GM06990 (cell line): ENCODE measurements at regions not wholly inside any gene's neighbourhood (a gene's known extent, or its start where the extent isn't known, plus 50 kb on each side); places are given as distances from the start of the nearest gene placed in this dataset.

ENCODE experiments used
- DNase-seq: peaks from one replicate; pipeline ENCODE4 v3.0.0-alpha.2; 2011; ENCODE audit not compliant: insufficient read length; ENCODE audit errors: extremely low read depth
- H3K27me3 ChIP-seq: replicated peaks from 2 replicates; pipeline ENCODE4 v1.6.0; 2011; ENCODE audit warnings: low read length; ENCODE audit not compliant: control insufficient read depth, insufficient read depth
- H3K36me3 ChIP-seq: 2 replicates; pipeline ENCODE4 v1.5.1; 2011; ENCODE audit warnings: low read length; ENCODE audit not compliant: control insufficient read depth, insufficient read depth
- H3K4me3 ChIP-seq: replicated peaks from 2 replicates; pipeline ENCODE4 v1.5.1; 2011; ENCODE audit warnings: low read depth, mild to moderate bottlenecking, control low read depth, low read length
- TF ChIP-seq, protein P1 (sequence below): IDR thresholded peaks from 2 replicates; pipeline ENCODE4 v1.5.1; 2011; ENCODE audit warnings: low read length, control low read depth, mild to moderate bottlenecking, inconsistent platforms; ENCODE audit not compliant: insufficient read depth, poor library complexity, severe bottlenecking

DNA sequence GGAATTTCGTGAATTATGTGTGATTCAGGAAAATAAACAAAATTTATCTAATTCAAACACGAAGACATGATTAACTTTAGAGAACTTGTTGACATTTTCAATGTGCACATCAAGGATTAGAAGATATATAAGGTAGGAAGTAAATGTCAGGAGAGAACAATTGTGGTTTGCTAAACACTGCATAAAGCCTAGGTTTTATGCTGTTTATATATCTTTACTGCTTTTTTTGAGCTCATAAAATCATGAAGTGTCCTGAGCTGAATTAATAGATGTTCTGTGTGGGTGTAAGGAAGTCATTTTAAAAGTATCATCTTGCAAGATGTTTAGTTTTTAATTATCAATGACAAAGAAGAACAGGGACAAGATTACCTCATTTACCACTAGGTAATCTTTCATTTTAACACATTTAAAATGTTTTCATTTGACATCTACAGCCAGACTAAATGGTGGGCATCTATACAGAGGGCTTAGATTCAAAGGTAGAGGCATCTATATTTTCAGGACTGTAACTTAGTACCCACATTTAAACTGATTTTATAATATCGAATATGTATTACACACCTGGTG, 382.8 kb downstream of the ADAMTS20 start:
- no peak for DNase-seq
- Histone ChIP-seq H3K4me3 (no peak overlapping the region), H3K27me3 (no peaks in the 10 kb centered on the region), H3K36me3 (no peaks in the 10 kb centered on the region)
- TF ChIP-seq, protein P1, sequence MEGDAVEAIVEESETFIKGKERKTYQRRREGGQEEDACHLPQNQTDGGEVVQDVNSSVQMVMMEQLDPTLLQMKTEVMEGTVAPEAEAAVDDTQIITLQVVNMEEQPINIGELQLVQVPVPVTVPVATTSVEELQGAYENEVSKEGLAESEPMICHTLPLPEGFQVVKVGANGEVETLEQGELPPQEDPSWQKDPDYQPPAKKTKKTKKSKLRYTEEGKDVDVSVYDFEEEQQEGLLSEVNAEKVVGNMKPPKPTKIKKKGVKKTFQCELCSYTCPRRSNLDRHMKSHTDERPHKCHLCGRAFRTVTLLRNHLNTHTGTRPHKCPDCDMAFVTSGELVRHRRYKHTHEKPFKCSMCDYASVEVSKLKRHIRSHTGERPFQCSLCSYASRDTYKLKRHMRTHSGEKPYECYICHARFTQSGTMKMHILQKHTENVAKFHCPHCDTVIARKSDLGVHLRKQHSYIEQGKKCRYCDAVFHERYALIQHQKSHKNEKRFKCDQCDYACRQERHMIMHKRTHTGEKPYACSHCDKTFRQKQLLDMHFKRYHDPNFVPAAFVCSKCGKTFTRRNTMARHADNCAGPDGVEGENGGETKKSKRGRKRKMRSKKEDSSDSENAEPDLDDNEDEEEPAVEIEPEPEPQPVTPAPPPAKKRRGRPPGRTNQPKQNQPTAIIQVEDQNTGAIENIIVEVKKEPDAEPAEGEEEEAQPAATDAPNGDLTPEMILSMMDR: no peak

GRCh38 chr12:43167691-43168090, 384.3 kb downstream of the ADAMTS20 start:
- no peaks in the 10 kb centered on the region for H3K27me3 ChIP-seq
- H3K36me3 ChIP-seq: no peaks in the 10 kb centered on the region
- DNase-seq: no peak
- TF ChIP-seq, protein P1: no peak
- no peak overlapping the region for H3K4me3 ChIP-seq

DNA sequence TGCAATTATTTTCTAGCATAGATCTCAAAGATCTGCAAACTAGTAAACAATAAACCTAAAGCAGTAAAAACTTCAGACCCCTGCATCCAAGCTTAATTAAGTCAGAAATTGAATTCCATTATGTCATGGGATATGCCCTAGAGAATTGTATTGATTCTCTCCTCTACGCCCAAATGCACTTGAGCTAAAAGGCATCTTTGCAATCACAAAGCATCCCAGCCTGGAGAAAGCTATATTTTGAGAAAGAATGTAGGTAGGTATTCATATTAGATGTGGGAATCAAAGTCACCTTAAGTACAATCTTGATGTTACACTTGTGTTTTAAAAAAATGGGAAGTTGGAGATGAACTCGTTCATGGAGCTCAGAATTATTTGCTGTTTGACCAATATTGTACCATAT, 386.7 kb downstream of the ADAMTS20 start:
- no peaks in the 10 kb centered on the region for H3K27me3 ChIP-seq
- TF ChIP-seq, protein P1: no peak
- H3K36me3 ChIP-seq: no peaks in the 10 kb centered on the region
- H3K4me3 ChIP-seq: no peak overlapping the region
- DNase-seq: no peak

DNA sequence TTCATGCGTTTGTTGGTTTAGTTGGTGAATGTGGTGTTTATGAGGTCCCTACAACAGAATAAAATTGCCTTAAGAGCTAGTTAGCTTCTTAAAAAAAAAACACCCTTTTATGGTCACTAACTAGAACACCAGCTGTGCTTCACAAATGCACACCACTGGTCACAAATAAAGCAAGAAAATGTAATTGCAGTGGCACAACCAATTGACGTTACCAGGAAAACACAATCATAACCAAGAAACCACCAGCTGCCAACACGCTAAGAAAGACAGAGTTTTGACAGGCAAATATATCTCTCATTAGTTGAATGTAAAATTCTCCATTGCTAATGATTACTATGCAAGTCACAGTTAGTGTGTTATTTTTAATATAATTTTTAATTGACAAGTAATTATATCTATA, 389.9 kb downstream of the ADAMTS20 start:
- no peak for DNase-seq
- Histone ChIP-seq H3K36me3 (no peaks in the 10 kb centered on the region), H3K27me3 (no peaks in the 10 kb centered on the region), H3K4me3 (no peak overlapping the region)
- TF ChIP-seq, protein P1: no peak

DNA sequence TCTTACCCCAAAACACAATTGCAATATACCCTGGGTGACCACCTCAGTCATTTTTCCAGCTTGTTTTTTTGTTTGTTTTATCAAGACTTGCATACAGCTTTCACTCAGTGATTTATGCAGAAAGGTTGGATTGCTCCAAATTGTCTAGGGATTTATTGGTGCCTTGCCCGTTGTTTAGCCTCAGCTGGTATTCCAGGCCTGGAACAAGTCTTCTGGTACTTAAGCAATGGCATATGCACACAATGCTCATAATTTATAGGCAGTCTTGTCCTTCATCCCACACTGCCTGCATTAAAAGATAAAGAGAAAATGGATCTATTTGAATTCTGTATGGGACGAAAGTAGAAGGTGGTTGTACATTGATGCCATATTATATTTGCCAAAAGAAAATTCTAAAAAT, 392.5 kb downstream of the ADAMTS20 start:
- TF ChIP-seq, protein P1: no peak
- no peak for DNase-seq
- H3K4me3 ChIP-seq: no peak overlapping the region

DNA sequence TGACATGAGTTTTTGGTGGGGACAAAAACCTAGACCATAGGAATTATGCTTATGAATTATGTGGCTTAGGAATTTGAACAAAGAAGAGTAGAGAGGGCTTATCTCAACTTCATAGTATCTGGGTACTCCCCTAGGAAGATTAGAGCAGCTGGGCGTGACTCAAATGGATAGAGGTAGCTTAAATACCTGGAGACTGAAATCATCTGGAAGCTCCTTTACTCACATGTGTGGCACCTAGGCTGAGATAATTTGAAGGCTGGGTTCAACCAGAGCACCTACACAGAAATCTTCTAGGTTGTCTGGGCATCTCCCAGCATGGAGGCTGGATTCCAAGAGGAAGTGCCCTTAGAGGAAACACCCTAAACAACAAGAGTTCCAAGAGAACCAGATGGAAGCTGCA, 393.9 kb downstream of the ADAMTS20 start:
- no peaks in the 10 kb centered on the region for H3K27me3 ChIP-seq
- H3K4me3 ChIP-seq: no peak overlapping the region
- TF ChIP-seq, protein P1: no peak
- DNase-seq: no peak
- H3K36me3 ChIP-seq: no peaks in the 10 kb centered on the region

More for the DNA sequence above, 392.5 kb downstream of the ADAMTS20 start:
- H3K36me3 ChIP-seq: no peaks in the 10 kb centered on the region
- H3K27me3 ChIP-seq: no peaks in the 10 kb centered on the region
